ENCODE measurements at regions not wholly inside any gene's neighbourhood (a gene's known extent, or its start where the extent isn't known, plus 50 kb on each side); places are given as distances from the start of the nearest gene placed in this dataset.

DNA sequence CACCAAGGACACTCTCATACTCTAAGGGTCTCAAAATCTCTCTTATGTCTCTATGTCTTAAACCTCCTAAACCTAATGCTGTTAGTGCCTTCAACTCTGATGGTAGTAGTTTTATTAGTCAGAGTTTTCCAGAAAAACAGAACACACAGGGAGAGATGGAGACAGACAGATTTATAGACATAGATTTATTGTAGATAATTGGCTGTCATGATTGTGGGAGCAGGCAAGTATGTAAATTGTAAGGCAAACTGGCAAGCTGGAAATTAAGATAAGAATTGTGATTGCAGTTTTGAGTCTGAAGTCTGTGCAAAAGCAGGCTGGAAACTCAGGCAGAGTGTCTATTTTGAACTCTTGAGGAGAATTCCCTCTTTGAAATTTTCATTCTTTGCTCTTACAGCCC lies 96.3 kb upstream of the ROBO1 start:
- intact Hi-C loops (cut with DNase I), result no loop called here

DNA sequence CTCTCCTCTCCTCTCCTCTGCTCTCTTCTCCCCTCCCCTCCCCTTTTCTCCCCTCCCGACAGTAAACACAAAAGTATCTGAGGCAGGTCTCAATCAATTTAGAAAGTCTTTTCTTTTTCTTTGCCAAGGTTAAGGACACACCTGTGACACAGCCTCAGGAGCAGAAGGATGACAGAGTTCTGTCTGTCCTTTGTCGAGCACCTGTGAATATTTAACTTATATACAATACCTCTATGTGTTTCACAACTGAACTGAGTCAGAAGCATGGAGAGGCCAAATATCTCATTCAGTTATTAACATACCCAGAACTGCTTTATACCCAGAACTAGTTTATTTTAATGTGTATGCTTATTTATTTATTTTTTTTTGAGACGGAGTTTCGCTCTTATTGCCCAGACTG lies 81.1 kb upstream of the ROBO1 start:
- intact Hi-C loops (cut with DNase I), result no loop called here
- 86 to 99% (median 89%) methylated on average over 4 of the region's 4 CpGs for WGBS, 4 donors
- no peak for DNase-seq
- H3K4me3 ChIP-seq, result no peak overlapping the region
- no peak overlapping the region for H3K27ac ChIP-seq
- TF ChIP-seq POLR2A (IDR thresholded peaks at IDR 0.05), result no peak
- TF ChIP-seq, protein P1, sequence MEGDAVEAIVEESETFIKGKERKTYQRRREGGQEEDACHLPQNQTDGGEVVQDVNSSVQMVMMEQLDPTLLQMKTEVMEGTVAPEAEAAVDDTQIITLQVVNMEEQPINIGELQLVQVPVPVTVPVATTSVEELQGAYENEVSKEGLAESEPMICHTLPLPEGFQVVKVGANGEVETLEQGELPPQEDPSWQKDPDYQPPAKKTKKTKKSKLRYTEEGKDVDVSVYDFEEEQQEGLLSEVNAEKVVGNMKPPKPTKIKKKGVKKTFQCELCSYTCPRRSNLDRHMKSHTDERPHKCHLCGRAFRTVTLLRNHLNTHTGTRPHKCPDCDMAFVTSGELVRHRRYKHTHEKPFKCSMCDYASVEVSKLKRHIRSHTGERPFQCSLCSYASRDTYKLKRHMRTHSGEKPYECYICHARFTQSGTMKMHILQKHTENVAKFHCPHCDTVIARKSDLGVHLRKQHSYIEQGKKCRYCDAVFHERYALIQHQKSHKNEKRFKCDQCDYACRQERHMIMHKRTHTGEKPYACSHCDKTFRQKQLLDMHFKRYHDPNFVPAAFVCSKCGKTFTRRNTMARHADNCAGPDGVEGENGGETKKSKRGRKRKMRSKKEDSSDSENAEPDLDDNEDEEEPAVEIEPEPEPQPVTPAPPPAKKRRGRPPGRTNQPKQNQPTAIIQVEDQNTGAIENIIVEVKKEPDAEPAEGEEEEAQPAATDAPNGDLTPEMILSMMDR (IDR thresholded peaks at IDR 0.05), result no peak
- H3K4me1 ChIP-seq (replicated peaks in 1 of 2), result no peaks in the 10 kb centered on the region
- no peaks in the 10 kb centered on the region for H3K27me3 ChIP-seq
- H3K9me3 ChIP-seq (replicated peaks in 1 of 3), result no peaks in the 10 kb centered on the region
- H3K36me3 ChIP-seq (replicated peaks in 1 of 2), result no peaks in the 10 kb centered on the region

More for the DNA sequence above, 96.3 kb upstream of the ROBO1 start:
- TF ChIP-seq, protein P1 (IDR thresholded peaks at IDR 0.05), result no peak
- no peak for TF ChIP-seq POLR2A (IDR thresholded peaks at IDR 0.05)
- Histone ChIP-seq H3K4me1 (replicated peaks in 1 of 2) (no peaks in the 10 kb centered on the region), H3K27me3 (no peaks in the 10 kb centered on the region), H3K27ac (no peak overlapping the region), H3K36me3 (replicated peaks in 1 of 2) (no peaks in the 10 kb centered on the region), H3K9me3 (replicated peaks in 1 of 3) (no peaks in the 10 kb centered on the region), H3K4me3 (no peak overlapping the region)
- no peak for DNase-seq

DNA sequence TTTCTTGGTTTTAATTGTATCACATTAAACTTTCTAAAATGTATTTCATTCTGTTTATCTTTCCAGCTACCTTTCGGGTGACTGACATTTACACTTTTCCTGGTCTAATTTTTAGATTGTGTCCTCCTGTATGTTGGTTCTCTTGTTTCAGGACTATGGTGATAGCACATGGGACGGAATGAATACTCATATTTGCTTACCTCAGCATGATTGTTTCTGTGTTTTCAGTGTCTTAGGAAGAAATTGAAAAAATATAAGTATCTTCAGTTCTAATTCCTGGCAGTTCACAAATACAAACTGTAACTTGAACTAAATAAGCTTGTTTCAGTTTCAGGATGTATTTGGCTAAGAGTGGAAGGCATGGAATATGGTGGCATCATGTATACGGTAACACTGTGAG lies 80.1 kb upstream of the ROBO1 start:
- WGBS, 4 donors, result 50 to 58% (median 54%) methylated on average over 3 of the region's 3 CpGs
- intact Hi-C loops (cut with DNase I), result no loop called here

DNA sequence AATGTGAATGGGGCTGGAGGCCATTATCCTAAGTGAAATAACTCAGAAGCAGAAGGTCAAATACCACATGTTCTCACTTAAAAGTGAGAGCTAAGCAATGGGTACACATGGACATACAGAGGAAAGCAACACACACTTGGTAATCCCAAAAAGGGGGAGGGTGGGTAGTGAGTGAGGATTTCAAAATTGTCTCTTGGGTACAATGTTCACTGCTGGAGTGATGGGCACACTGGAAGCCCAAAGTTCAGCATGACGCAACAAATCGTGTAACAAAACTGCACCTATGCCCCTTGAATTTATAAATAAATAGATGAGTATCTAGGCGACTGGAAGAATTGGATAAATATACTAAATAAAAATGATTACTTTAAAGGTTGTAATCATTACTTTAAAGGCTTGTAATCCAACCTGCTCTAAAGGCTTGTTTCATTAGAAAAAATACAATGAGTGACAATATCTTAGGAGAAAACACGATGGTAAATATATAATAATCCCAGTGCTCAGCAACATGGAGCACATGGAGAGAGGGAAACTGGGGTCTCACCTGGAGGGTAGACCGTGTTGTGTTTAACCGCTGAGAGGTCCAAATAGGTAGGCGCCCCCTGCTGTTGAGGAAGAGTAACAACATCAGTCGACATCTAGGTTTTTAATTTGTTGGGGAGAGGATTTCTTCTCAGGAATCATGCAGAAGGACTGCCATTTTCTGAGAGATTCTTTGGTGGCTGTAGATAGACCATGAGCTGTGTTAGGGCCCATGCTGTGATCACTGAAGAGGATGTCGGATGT lies 78.5 kb upstream of the ROBO1 start:
- H3K36me3 ChIP-seq (replicated peaks in 1 of 2), result no peaks in the 10 kb centered on the region
- H3K27me3 ChIP-seq, result no peaks in the 10 kb centered on the region
- no peaks in the 10 kb centered on the region for H3K9me3 ChIP-seq (replicated peaks in 1 of 3)
- H3K27ac ChIP-seq, result no peak overlapping the region
- TF ChIP-seq, protein P1 (IDR thresholded peaks at IDR 0.05), result peak in 2 of 6 experiments; percentile 8 to 21
- no peak for TF ChIP-seq POLR2A (IDR thresholded peaks at IDR 0.05)
- intact Hi-C loops (cut with DNase I), result no loop called here
- 68 to 73% (median 70%) methylated on average over 9 of the region's 9 CpGs for WGBS, 4 donors
- H3K4me3 ChIP-seq, result no peak overlapping the region
- no peaks in the 10 kb centered on the region for H3K4me1 ChIP-seq (replicated peaks in 1 of 2)
- no peak for DNase-seq

More for the DNA sequence above, 80.1 kb upstream of the ROBO1 start:
- Histone ChIP-seq H3K4me3 (no peak overlapping the region), H3K27ac (no peak overlapping the region), H3K4me1 (replicated peaks in 1 of 2) (no peaks in the 10 kb centered on the region), H3K27me3 (no peaks in the 10 kb centered on the region), H3K9me3 (replicated peaks in 1 of 3) (no peaks in the 10 kb centered on the region), H3K36me3 (replicated peaks in 1 of 2) (no peaks in the 10 kb centered on the region)
- TF ChIP-seq, protein P1 (IDR thresholded peaks at IDR 0.05), result no peak
- no peak for TF ChIP-seq POLR2A (IDR thresholded peaks at IDR 0.05)
- no peak for DNase-seq
